NCI-H446 treated with DMSO at 0.1 percent for 48 hours (cell line): ENCODE measurements at regions not wholly inside any gene's neighbourhood (a gene's known extent, or its start where the extent isn't known, plus 50 kb on each side); places are given as distances from the start of the nearest gene placed in this dataset.
A peak's percentile ranks its signal among the peaks of the same experiment; 100 is the strongest.

ENCODE experiments used
- DNase-seq: peaks from one replicate; lab custom pipeline; 2025; lab: John Stamatoyannopoulos, UW

GRCh38 chr5:52409835-52410234 is 377.9 kb upstream of the ITGA1 start:
- no peak for DNase-seq

- no peak for DNase-seq
Measured at GRCh38 chr5:52419357-52419756, 368.4 kb upstream of the ITGA1 start.

GRCh38 chr5:52427615-52428014 is 360.1 kb upstream of the ITGA1 start:
- no peak for DNase-seq

- no peak for DNase-seq
Measured at GRCh38 chr5:52428977-52429489, 358.7 kb upstream of the ITGA1 start.

GRCh38 chr5:52441768-52442167 is 345.9 kb upstream of the ITGA1 start:
- DNase-seq: no peak

GRCh38 chr5:52443187-52443586 is 344.5 kb upstream of the ITGA1 start:
- DNase-seq: peak; percentile 43

GRCh38 chr5:52448111-52448510 is 339.6 kb upstream of the ITGA1 start:
- no peak for DNase-seq

- DNase-seq: no peak
Measured at GRCh38 chr5:52449516-52449915, 338.2 kb upstream of the ITGA1 start.

- no peak for DNase-seq
Measured at GRCh38 chr5:52452098-52452497, 335.6 kb upstream of the ITGA1 start.

- DNase-seq: no peak
Measured at GRCh38 chr5:52453176-52453575, 334.5 kb upstream of the ITGA1 start.

- DNase-seq: no peak
Measured at GRCh38 chr5:52455920-52456319, 331.8 kb upstream of the ITGA1 start.

GRCh38 chr5:52457810-52458209 is 329.9 kb upstream of the ITGA1 start:
- no peak for DNase-seq

- peak; percentile 56 for DNase-seq
Measured at GRCh38 chr5:52466113-52466512, 321.6 kb upstream of the ITGA1 start.

- no peak for DNase-seq
Measured at GRCh38 chr5:52466749-52467520, 320.8 kb upstream of the ITGA1 start.

- DNase-seq: no peak
Measured at GRCh38 chr5:52468976-52469375, 318.7 kb upstream of the ITGA1 start.

GRCh38 chr5:52469420-52469819 is 318.3 kb upstream of the ITGA1 start:
- DNase-seq: no peak

- DNase-seq: no peak
Measured at GRCh38 chr5:52469835-52470234, 317.9 kb upstream of the ITGA1 start.

GRCh38 chr5:52476346-52476745 is 311.4 kb upstream of the ITGA1 start:
- no peak for DNase-seq

- no peak for DNase-seq
Measured at GRCh38 chr5:52481201-52481600, 306.5 kb upstream of the ITGA1 start.

GRCh38 chr5:52481851-52482250 is 305.9 kb upstream of the ITGA1 start:
- no peak for DNase-seq

- DNase-seq: peak; percentile 64
Measured at GRCh38 chr5:52491071-52491787, 296.5 kb upstream of the ITGA1 start.

- no peak for DNase-seq
Measured at GRCh38 chr5:52491818-52492217, 295.9 kb upstream of the ITGA1 start.

GRCh38 chr5:52497133-52497693 is 290.5 kb upstream of the ITGA1 start:
- DNase-seq: no peak
